HepG2 (cell line): ENCODE measurements at regions not wholly inside any gene's neighbourhood (a gene's known extent, or its start where the extent isn't known, plus 50 kb on each side); places are given as distances from the start of the nearest gene placed in this dataset.

Experiments used
- ATAC-seq: fragments of 200-7000 bp; cut with Tn5 transposase; 3 replicates; pipeline ENCODE4 v1.9.1; 2020; ENCODE audit warnings: mild to moderate bottlenecking, moderate library complexity
- BruUV-seq: library from RNA; stranded (reverse); fragments of 400-500 nt; replicated peaks from 2 replicates; lab custom pipeline; 2021; lab: Mats Ljungman, UMichigan
- CTCF ChIA-PET: fragments of 300-600 bp; formaldehyde crosslinking; extraction: SDS; loops from one replicate; lab custom pipeline; 2021; ENCODE audit warnings: low total read pairs, inconsistent platforms, low intra/inter-chr PET ratio; lab: Yijun Ruan, JAX
- POLR2A ChIA-PET: fragments of 350-600 bp; sonication (Branson Sonifier 250); formaldehyde crosslinking; loops from one replicate; lab custom pipeline; 2020; ENCODE audit warnings: antibody characterized with exemption, inconsistent platforms; lab: Yijun Ruan, JAX
- DNase-seq: peaks from one replicate; pipeline ENCODE4 v3.0.0-alpha.2; 2015; ENCODE audit warnings: low spot score
- FAIRE-seq: peaks from 3 replicates; lab custom pipeline; 2011; peaks lifted over from hg19 to GRCh38; lab: Jason Lieb, UNC
- H2AFZ ChIP-seq: one replicate; pipeline ENCODE4 v1.6.1; 2011; ENCODE audit warnings: low read length, inconsistent platforms
- H3K27ac ChIP-seq: fragments of 300-600 bp; 3 replicates; pipeline ENCODE4 v1.8.0; 2011; ENCODE audit warnings: mixed run types, mild to moderate bottlenecking, mixed read lengths, low read length, inconsistent platforms; ENCODE audit not compliant: insufficient read depth; ENCODE audit errors: extremely low read length
- H3K27me3 ChIP-seq, 2 experiments: fragments of 200-600 bp in 1 of 2; 2 replicates in 1 of 2; 3 replicates in 1 of 2; pipeline versions ENCODE4 v1.6.0 to v1.8.0; 2011; ENCODE audit warnings: low read length in 2 of 2, mild to moderate bottlenecking in 2 of 2, moderate library complexity in 2 of 2, inconsistent platforms in 1 of 2; ENCODE audit not compliant: insufficient read depth in 2 of 2, control insufficient read depth in 1 of 2
- H3K36me3 ChIP-seq, 2 experiments: fragments of 200-600 bp in 1 of 2; replicated peaks in 1 of 2; 2 replicates in 1 of 2; 3 replicates in 1 of 2; pipeline versions ENCODE4 v1.5.1 to v1.8.0; 2011; ENCODE audit warnings: low read length in 2 of 2, inconsistent platforms in 1 of 2; ENCODE audit not compliant: insufficient read depth in 2 of 2, control insufficient read depth in 1 of 2
- H3K4me1 ChIP-seq: 2 replicates; pipeline ENCODE4 v1.5.1; 2012; ENCODE audit warnings: low read length, inconsistent platforms; ENCODE audit not compliant: insufficient read depth
- H3K4me2 ChIP-seq: 2 replicates; pipeline ENCODE4 v1.6.0; 2011; ENCODE audit warnings: low read depth, low read length, inconsistent platforms
- H3K4me3 ChIP-seq, 3 experiments: fragments of 200-600 bp in 1 of 3; sonication (generic), shearing (Covaris generic) in 1 of 3; replicated peaks in 1 of 3; 2 replicates each; pipeline ENCODE4 v1.5.1; 2011 to 2016; ENCODE audit warnings: low read length in 3 of 3, inconsistent platforms in 2 of 3, low read depth in 2 of 3, mild to moderate bottlenecking in 2 of 3, control low read depth in 1 of 3, mixed read lengths in 1 of 3; ENCODE audit not compliant: insufficient read depth in 1 of 3
- H3K79me2 ChIP-seq: one replicate; pipeline ENCODE4 v1.6.1; 2011; ENCODE audit warnings: low read length, inconsistent platforms; ENCODE audit not compliant: insufficient read depth
- H3K9ac ChIP-seq: 2 replicates; pipeline ENCODE4 v1.6.0; 2011; ENCODE audit warnings: mild to moderate bottlenecking, low read depth, low read length, inconsistent platforms; ENCODE audit not compliant: insufficient read depth
- H3K9me3 ChIP-seq: 2 replicates; pipeline ENCODE4 v1.5.1; 2012; ENCODE audit warnings: mild to moderate bottlenecking, low read length
- H4K20me1 ChIP-seq: 2 replicates; pipeline ENCODE4 v1.6.0; 2011; ENCODE audit warnings: inconsistent platforms, mild to moderate bottlenecking, low read length, moderate library complexity; ENCODE audit not compliant: insufficient read depth
- HNRNPUL1 ChIP-seq: fragments of 200-400 bp; formaldehyde crosslinking; IDR thresholded peaks from 2 replicates; pipeline ENCODE4 v1.6.1; 2017; ENCODE audit warnings: low read depth, mild to moderate bottlenecking, low read length, moderate library complexity
- RBM22 ChIP-seq: fragments of 200-400 bp; formaldehyde crosslinking; optimal IDR thresholded peaks from 2 replicates; pipeline ENCODE3; 2017; ENCODE audit warnings: mild to moderate bottlenecking, low read length, moderate library complexity
- ZNF138 ChIP-seq: sonication (generic); formaldehyde crosslinking; IDR thresholded peaks from 2 replicates; pipeline ENCODE4 v1.5.0; 2020; ENCODE audit warnings: mild to moderate bottlenecking, low read depth, missing genetic modification reagents
- ZNF501 ChIP-seq: sonication (generic); formaldehyde crosslinking; IDR thresholded peaks from 2 replicates; pipeline ENCODE4 v1.5.1; 2020; ENCODE audit warnings: mild to moderate bottlenecking, moderate library complexity, missing genetic modification reagents
- ZNF615 ChIP-seq: sonication (generic); formaldehyde crosslinking; IDR thresholded peaks from 2 replicates; pipeline ENCODE4 v1.5.0; 2020; ENCODE audit warnings: mild to moderate bottlenecking, missing genetic modification reagents, borderline replicate concordance
- ZNF629 ChIP-seq: sonication (generic); formaldehyde crosslinking; conservative IDR thresholded peaks from 2 replicates; pipeline ENCODE4 v1.5.0; 2020; ENCODE audit warnings: missing genetic modification reagents
- ZNF646 ChIP-seq: sonication (generic); formaldehyde crosslinking; IDR thresholded peaks from 2 replicates; pipeline ENCODE4 v1.9.0; 2021; ENCODE audit warnings: mild to moderate bottlenecking, missing genetic modification reagents
- ZNF879 ChIP-seq: sonication (generic); formaldehyde crosslinking; IDR thresholded peaks from 2 replicates; pipeline ENCODE4 v1.8.1; 2023; ENCODE audit warnings: missing genetic modification reagents
- WGBS: methylation state at CpG from one replicate; pipeline ENCODE4 v1.1.6; 2017; ENCODE audit warnings: low lambda C conversion rate; 5-methylcytosine and 5-hydroxymethylcytosine counted together
- in situ Hi-C: cut with HindIII; loops from 2 replicates; pipeline ENCODE4 v1.10.0; 2017; ENCODE audit warnings: low pct_unique_long_range_greater_than_20kb; ENCODE audit not compliant: extremely low pct_ligation_motif_present
- intact Hi-C: fragments of 100-400 bp; cut with micrococcal nuclease; formaldehyde crosslinking; loops from one replicate; pipeline ENCODE4 v1.10.0; 2022; ENCODE audit not compliant: unreplicated experiment
- TF ChIP-seq, protein P1 (sequence below): sonication (generic); formaldehyde crosslinking; IDR thresholded peaks from 2 replicates; pipeline ENCODE4 v1.4.0; 2020; ENCODE audit warnings: mild to moderate bottlenecking, missing genetic modification reagents
- TF ChIP-seq, protein P2 (sequence below): sonication (generic); formaldehyde crosslinking; conservative IDR thresholded peaks from 2 replicates; pipeline ENCODE4 v1.4.0; 2020; ENCODE audit warnings: missing genetic modification reagents
- TF ChIP-seq, protein P3 (sequence below): sonication (generic); formaldehyde crosslinking; IDR thresholded peaks from 2 replicates; pipeline ENCODE4 v1.4.0; 2020; ENCODE audit warnings: low read depth, missing genetic modification reagents

DNA sequence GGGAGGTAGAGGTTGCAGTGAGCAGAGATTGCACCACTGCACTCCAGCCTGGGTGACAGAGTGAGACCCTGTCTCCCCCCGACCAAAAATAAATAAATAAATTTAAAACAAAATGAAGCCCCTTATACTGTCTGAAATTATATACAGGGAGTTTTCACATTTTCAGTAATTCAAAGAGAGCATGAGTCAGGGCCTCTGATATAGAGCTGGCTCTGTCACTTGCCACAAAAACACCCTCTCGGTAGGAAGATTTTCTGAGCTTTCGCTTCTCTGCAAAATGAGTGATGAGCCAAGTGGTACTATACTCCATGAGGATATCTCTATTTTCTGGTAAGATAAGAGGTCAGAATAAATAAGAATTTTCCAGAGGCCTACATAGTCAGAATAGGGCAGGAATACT lies 462.9 kb downstream of the COG6 start:
- intact Hi-C loops, result no loop called here
- H2AFZ ChIP-seq, result no peak overlapping the region
- peaks cover 17% of the 10 kb centered on the region for H3K4me1 ChIP-seq
- H3K4me2 ChIP-seq, result no peak overlapping the region
- FAIRE-seq, result no peak
- H3K9ac ChIP-seq, result no peak overlapping the region
- ChIA-PET POLR2A (no interaction called here), CTCF (no interaction called here)
- H3K9me3 ChIP-seq, result no peaks in the 10 kb centered on the region
- no peaks in the 10 kb centered on the region for H3K79me2 ChIP-seq
- H3K27ac ChIP-seq, result no peak overlapping the region
- ATAC-seq, result no peak
- H3K4me3 ChIP-seq, result no peak overlapping the region
- H3K36me3 ChIP-seq, result no peaks in the 10 kb centered on the region
- 37% methylated on average over 3 of the region's 3 CpGs for WGBS
- no peaks in the 10 kb centered on the region for H3K27me3 ChIP-seq
- in situ Hi-C loops, result no loop called here
- BruUV-seq, result no TSS peak
- H4K20me1 ChIP-seq, result no peaks in the 10 kb centered on the region
- no peak for DNase-seq
- TF ChIP-seq ZNF138 (CRISPR knock-in tag) (no peak), RBM22 (no peak), ZNF615 (CRISPR knock-in tag) (no peak), ZNF646 (CRISPR knock-in tag) (no peak), HNRNPUL1 (no peak), ZNF629 (CRISPR knock-in tag) (no peak), ZNF501 (CRISPR knock-in tag) (no peak), ZNF879 (CRISPR knock-in tag) (no peak)
- TF ChIP-seq, protein P1, sequence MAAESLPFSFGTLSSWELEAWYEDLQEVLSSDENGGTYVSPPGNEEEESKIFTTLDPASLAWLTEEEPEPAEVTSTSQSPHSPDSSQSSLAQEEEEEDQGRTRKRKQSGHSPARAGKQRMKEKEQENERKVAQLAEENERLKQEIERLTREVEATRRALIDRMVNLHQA (CRISPR knock-in tag), result no peak
- TF ChIP-seq, protein P2, sequence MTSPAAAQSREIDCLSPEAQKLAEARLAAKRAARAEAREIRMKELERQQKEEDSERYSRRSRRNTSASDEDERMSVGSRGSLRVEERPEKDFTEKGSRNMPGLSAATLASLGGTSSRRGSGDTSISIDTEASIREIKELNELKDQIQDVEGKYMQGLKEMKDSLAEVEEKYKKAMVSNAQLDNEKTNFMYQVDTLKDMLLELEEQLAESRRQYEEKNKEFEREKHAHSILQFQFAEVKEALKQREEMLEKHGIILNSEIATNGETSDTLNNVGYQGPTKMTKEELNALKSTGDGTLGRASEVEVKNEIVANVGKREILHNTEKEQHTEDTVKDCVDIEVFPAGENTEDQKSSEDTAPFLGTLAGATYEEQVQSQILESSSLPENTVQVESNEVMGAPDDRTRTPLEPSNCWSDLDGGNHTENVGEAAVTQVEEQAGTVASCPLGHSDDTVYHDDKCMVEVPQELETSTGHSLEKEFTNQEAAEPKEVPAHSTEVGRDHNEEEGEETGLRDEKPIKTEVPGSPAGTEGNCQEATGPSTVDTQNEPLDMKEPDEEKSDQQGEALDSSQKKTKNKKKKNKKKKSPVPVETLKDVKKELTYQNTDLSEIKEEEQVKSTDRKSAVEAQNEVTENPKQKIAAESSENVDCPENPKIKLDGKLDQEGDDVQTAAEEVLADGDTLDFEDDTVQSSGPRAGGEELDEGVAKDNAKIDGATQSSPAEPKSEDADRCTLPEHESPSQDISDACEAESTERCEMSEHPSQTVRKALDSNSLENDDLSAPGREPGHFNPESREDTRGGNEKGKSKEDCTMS (CRISPR knock-in tag), result no peak
- TF ChIP-seq, protein P3, sequence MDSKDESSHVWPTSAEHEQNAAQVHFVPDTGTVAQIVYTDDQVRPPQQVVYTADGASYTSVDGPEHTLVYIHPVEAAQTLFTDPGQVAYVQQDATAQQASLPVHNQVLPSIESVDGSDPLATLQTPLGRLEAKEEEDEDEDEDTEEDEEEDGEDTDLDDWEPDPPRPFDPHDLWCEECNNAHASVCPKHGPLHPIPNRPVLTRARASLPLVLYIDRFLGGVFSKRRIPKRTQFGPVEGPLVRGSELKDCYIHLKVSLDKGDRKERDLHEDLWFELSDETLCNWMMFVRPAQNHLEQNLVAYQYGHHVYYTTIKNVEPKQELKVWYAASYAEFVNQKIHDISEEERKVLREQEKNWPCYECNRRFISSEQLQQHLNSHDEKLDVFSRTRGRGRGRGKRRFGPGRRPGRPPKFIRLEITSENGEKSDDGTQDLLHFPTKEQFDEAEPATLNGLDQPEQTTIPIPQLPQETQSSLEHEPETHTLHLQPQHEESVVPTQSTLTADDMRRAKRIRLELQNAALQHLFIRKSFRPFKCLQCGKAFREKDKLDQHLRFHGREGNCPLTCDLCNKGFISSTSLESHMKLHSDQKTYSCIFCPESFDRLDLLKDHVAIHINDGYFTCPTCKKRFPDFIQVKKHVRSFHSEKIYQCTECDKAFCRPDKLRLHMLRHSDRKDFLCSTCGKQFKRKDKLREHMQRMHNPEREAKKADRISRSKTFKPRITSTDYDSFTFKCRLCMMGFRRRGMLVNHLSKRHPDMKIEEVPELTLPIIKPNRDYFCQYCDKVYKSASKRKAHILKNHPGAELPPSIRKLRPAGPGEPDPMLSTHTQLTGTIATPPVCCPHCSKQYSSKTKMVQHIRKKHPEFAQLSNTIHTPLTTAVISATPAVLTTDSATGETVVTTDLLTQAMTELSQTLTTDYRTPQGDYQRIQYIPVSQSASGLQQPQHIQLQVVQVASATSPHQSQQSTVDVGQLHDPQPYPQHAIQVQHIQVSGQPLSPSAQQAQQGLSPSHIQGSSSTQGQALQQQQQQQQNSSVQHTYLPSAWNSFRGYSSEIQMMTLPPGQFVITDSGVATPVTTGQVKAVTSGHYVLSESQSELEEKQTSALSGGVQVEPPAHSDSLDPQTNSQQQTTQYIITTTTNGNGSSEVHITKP (CRISPR knock-in tag), result no peak
